ENCODE measurements at regions not wholly inside any gene's neighbourhood (a gene's known extent, or its start where the extent isn't known, plus 50 kb on each side); places are given as distances from the start of the nearest gene placed in this dataset.
"Not testable (repeated sequence)": the region's sequence is repeated elsewhere in the genome, so short reads cannot be mapped to it uniquely, and the experiment has no call there.

- H3K14ac ChIP-seq (ENCODE audit: insufficient read length); H3K23me2 ChIP-seq (ENCODE audit: low read depth, low read length); H4K8ac ChIP-seq (ENCODE audit: extremely low read depth, insufficient read depth, low read length); H3K79me1 ChIP-seq (ENCODE audit: low read depth, low read length); H2AFZ ChIP-seq (ENCODE audit: low read length); H3K4me2 ChIP-seq (ENCODE audit: insufficient read depth in 1 of 2, low read depth in 2 of 2, low read length in 2 of 2); POLR2A ChIA-PET (ENCODE audit: partially characterized antibody); CTCF ChIA-PET (ENCODE audit: partially characterized antibody); H2BK12ac ChIP-seq (ENCODE audit: low read depth, low read length); H3K9ac ChIP-seq (replicated peaks in 1 of 4; ENCODE audit: extremely low read depth in 1 of 4, low read depth in 3 of 4, low read length in 3 of 4); H3K4me3 ChIP-seq (ENCODE audit: extremely low read depth in 1 of 4, insufficient read depth in 2 of 4, low read depth in 3 of 4, low read length in 4 of 4); H2BK20ac ChIP-seq (ENCODE audit: low read length); DNase-seq (ENCODE audit: low read depth in 1 of 2, low spot score in 2 of 2); H3K18ac ChIP-seq (ENCODE audit: extremely low read depth, low read length); H3K27me3 ChIP-seq (replicated peaks in 1 of 4; ENCODE audit: control insufficient read depth in 3 of 4, extremely low read depth in 1 of 4, insufficient read depth in 3 of 4, low read length in 3 of 4); H2BK5ac ChIP-seq (ENCODE audit: low read depth, low read length); H4K5ac ChIP-seq (ENCODE audit: insufficient read length, low read depth, low read length); FAIRE-seq; H2AK5ac ChIP-seq (ENCODE audit: low read depth, low read length); H4K91ac ChIP-seq (replicated peaks; ENCODE audit: insufficient read length, low read length); H4K20me1 ChIP-seq (replicated peaks in 1 of 2; ENCODE audit: control insufficient read depth in 1 of 2, insufficient read depth in 2 of 2, low read length in 2 of 2); H3K79me2 ChIP-seq (ENCODE audit: control insufficient read depth in 1 of 2, insufficient read depth in 2 of 2, low read length in 2 of 2); H3K9me3 ChIP-seq (ENCODE audit: insufficient read depth in 2 of 2, low read depth in 1 of 2, low read length in 1 of 2); H3K4me1 ChIP-seq (replicated peaks in 1 of 4; ENCODE audit: control insufficient read depth in 3 of 4, insufficient read depth in 4 of 4, low read length in 3 of 4); H3K27ac ChIP-seq (ENCODE audit: low read depth, low read length); H3K36me3 ChIP-seq (ENCODE audit: control insufficient read depth in 2 of 4, insufficient read depth in 4 of 4, low read length in 3 of 4); H3K4ac ChIP-seq (replicated peaks; ENCODE audit: insufficient read length, low read depth, low read length); H2BK120ac ChIP-seq (replicated peaks; ENCODE audit: low read depth, low read length); H3K56ac ChIP-seq (replicated peaks; ENCODE audit: insufficient read length, low read depth, low read length); H3K23ac ChIP-seq (ENCODE audit: insufficient read length); H2BK15ac ChIP-seq (ENCODE audit: low read length): not testable (repeated sequence)
- 83% methylated on average over 1 of the region's 2 CpGs; no CpG with 5 or more reads in 1 of the 2 experiments for WGBS, 2 experiments (ENCODE audit: extremely low coverage in 1 of 2, insufficient coverage in 1 of 2, insufficient read length in 1 of 2, insufficient replicate concordance in 2 of 2, low coverage in 1 of 2, low lambda C conversion rate in 2 of 2, missing lambda C conversion rate in 1 of 2)
Measured at GRCh38 chrX:144129511-144129910, 245.6 kb downstream of the UBE2NL start.

GRCh38 chrX:144130507-144130906, 246.6 kb downstream of the UBE2NL start:
- DNase-seq (ENCODE audit: low read depth in 1 of 2, low spot score in 2 of 2); POLR2A ChIA-PET (ENCODE audit: partially characterized antibody); H3K4me1 ChIP-seq (replicated peaks in 1 of 4; ENCODE audit: control insufficient read depth in 3 of 4, insufficient read depth in 4 of 4, low read length in 3 of 4); H3K4me2 ChIP-seq (ENCODE audit: insufficient read depth in 1 of 2, low read depth in 2 of 2, low read length in 2 of 2); H3K36me3 ChIP-seq (ENCODE audit: control insufficient read depth in 2 of 4, insufficient read depth in 4 of 4, low read length in 3 of 4); H3K23ac ChIP-seq (ENCODE audit: insufficient read length); H3K27me3 ChIP-seq (replicated peaks in 1 of 4; ENCODE audit: control insufficient read depth in 3 of 4, extremely low read depth in 1 of 4, insufficient read depth in 3 of 4, low read length in 3 of 4); H2AK5ac ChIP-seq (ENCODE audit: low read depth, low read length); H3K27ac ChIP-seq (ENCODE audit: low read depth, low read length); H3K79me2 ChIP-seq (ENCODE audit: control insufficient read depth in 1 of 2, insufficient read depth in 2 of 2, low read length in 2 of 2); H2BK120ac ChIP-seq (replicated peaks; ENCODE audit: low read depth, low read length); CTCF ChIA-PET (ENCODE audit: partially characterized antibody); H3K9ac ChIP-seq (replicated peaks in 1 of 4; ENCODE audit: extremely low read depth in 1 of 4, low read depth in 3 of 4, low read length in 3 of 4); H3K23me2 ChIP-seq (ENCODE audit: low read depth, low read length); H3K56ac ChIP-seq (replicated peaks; ENCODE audit: insufficient read length, low read depth, low read length); H3K4me3 ChIP-seq (ENCODE audit: extremely low read depth in 1 of 4, insufficient read depth in 2 of 4, low read depth in 3 of 4, low read length in 4 of 4); H3K14ac ChIP-seq (ENCODE audit: insufficient read length); H3K79me1 ChIP-seq (ENCODE audit: low read depth, low read length); H2BK20ac ChIP-seq (ENCODE audit: low read length); H2BK5ac ChIP-seq (ENCODE audit: low read depth, low read length); H2BK15ac ChIP-seq (ENCODE audit: low read length); H3K4ac ChIP-seq (replicated peaks; ENCODE audit: insufficient read length, low read depth, low read length); H4K8ac ChIP-seq (ENCODE audit: extremely low read depth, insufficient read depth, low read length); H4K91ac ChIP-seq (replicated peaks; ENCODE audit: insufficient read length, low read length); H3K9me3 ChIP-seq (ENCODE audit: insufficient read depth in 2 of 2, low read depth in 1 of 2, low read length in 1 of 2); H4K5ac ChIP-seq (ENCODE audit: insufficient read length, low read depth, low read length); H3K18ac ChIP-seq (ENCODE audit: extremely low read depth, low read length); H2AFZ ChIP-seq (ENCODE audit: low read length); H4K20me1 ChIP-seq (replicated peaks in 1 of 2; ENCODE audit: control insufficient read depth in 1 of 2, insufficient read depth in 2 of 2, low read length in 2 of 2); H2BK12ac ChIP-seq (ENCODE audit: low read depth, low read length): not testable (repeated sequence)
- no CpG with 5 or more reads among the region's 3 CpGs for WGBS, 2 experiments (ENCODE audit: extremely low coverage in 1 of 2, insufficient coverage in 1 of 2, insufficient read length in 1 of 2, insufficient replicate concordance in 2 of 2, low coverage in 1 of 2, low lambda C conversion rate in 2 of 2, missing lambda C conversion rate in 1 of 2)
- peak; percentile 13 for FAIRE-seq

All from H1 (cell line).